GM19324 (cell line): ENCODE measurements at regions not wholly inside any gene's neighbourhood (a gene's known extent, or its start where the extent isn't known, plus 50 kb on each side); places are given as distances from the start of the nearest gene placed in this dataset.
"Not testable (repeated sequence)": the region's sequence is repeated elsewhere in the genome, so short reads cannot be mapped to it uniquely, and the experiment has no call there.

Experiments used
- ATAC-seq: cut with Tn5 transposase; IDR thresholded peaks from one replicate; pipeline ENCODE4 v1.9.1; 2021; ENCODE audit warnings: mild to moderate bottlenecking, moderate library complexity; ENCODE audit not compliant: unreplicated experiment, low FRiP score

- ATAC-seq, result no peak
These were observed 890.5 kb downstream of the UQCRFS1 start for GRCh38 chr19:28322491-28322890.

- no peak for ATAC-seq
These were observed 893.0 kb downstream of the UQCRFS1 start for GRCh38 chr19:28319918-28320317.

GRCh38 chr19:28319227-28319626 lies 893.7 kb downstream of the UQCRFS1 start:
- ATAC-seq, result no peak

- ATAC-seq, result no peak
These were observed 894.3 kb downstream of the UQCRFS1 start for GRCh38 chr19:28318469-28319179.

GRCh38 chr19:28316464-28316863 lies 896.5 kb downstream of the UQCRFS1 start:
- no peak for ATAC-seq

GRCh38 chr19:28314756-28315155 lies 898.2 kb downstream of the UQCRFS1 start:
- ATAC-seq, result no peak

- ATAC-seq, result no peak
These were observed 898.7 kb downstream of the UQCRFS1 start for GRCh38 chr19:28314287-28314686.

- ATAC-seq, result no peak
These were observed 899.3 kb downstream of the UQCRFS1 start for GRCh38 chr19:28313633-28314032.

- no peak for ATAC-seq
These were observed 900.7 kb downstream of the UQCRFS1 start for GRCh38 chr19:28312269-28312668.

GRCh38 chr19:28310829-28311228 lies 902.1 kb downstream of the UQCRFS1 start:
- ATAC-seq, result not testable (repeated sequence)

- ATAC-seq, result no peak
These were observed 903.9 kb downstream of the UQCRFS1 start for GRCh38 chr19:28309070-28309469.

- no peak for ATAC-seq
These were observed 905.0 kb downstream of the UQCRFS1 start for GRCh38 chr19:28307963-28308362.

- ATAC-seq, result no peak
These were observed 905.5 kb downstream of the UQCRFS1 start for GRCh38 chr19:28307487-28307886.

- ATAC-seq, result no peak
These were observed 907.4 kb downstream of the UQCRFS1 start for GRCh38 chr19:28305513-28305912.

- no peak for ATAC-seq
These were observed 909.4 kb downstream of the UQCRFS1 start for GRCh38 chr19:28303502-28303901.

GRCh38 chr19:28301961-28302360 lies 911.0 kb downstream of the UQCRFS1 start:
- ATAC-seq, result no peak

GRCh38 chr19:28301463-28301862 lies 911.5 kb downstream of the UQCRFS1 start:
- ATAC-seq, result no peak

GRCh38 chr19:28299649-28300048 lies 913.3 kb downstream of the UQCRFS1 start:
- no peak for ATAC-seq

- ATAC-seq, result no peak
These were observed 915.3 kb downstream of the UQCRFS1 start for GRCh38 chr19:28297586-28298157.

GRCh38 chr19:28297036-28297435 lies 915.9 kb downstream of the UQCRFS1 start:
- ATAC-seq, result no peak

GRCh38 chr19:28296506-28296905 lies 916.4 kb downstream of the UQCRFS1 start:
- ATAC-seq, result no peak

- ATAC-seq, result not testable (repeated sequence)
These were observed 918.0 kb downstream of the UQCRFS1 start for GRCh38 chr19:28294975-28295374.
